ENCODE measurements at regions not wholly inside any gene's neighbourhood (a gene's known extent, or its start where the extent isn't known, plus 50 kb on each side); places are given as distances from the start of the nearest gene placed in this dataset.
"Not testable (repeated sequence)": the region's sequence is repeated elsewhere in the genome, so short reads cannot be mapped to it uniquely, and the experiment has no call there.

- DNase-seq; ATAC-seq (replicated peaks); H3K4me3 Mint-ChIP-seq; H3K27ac Mint-ChIP-seq; H3K9me3 Mint-ChIP-seq; H3K4me1 Mint-ChIP-seq (ENCODE audit: low read depth in 2 of 2); H3K36me3 Mint-ChIP-seq (ENCODE audit: insufficient read depth): not testable (repeated sequence)
- peaks cover 38 to 72% of the 10 kb centered on the region in 2 donors for H3K27me3 Mint-ChIP-seq
Measured at GRCh38 chr13:51170128-51170497, 52.1 kb upstream of the FAM124A start.

- ATAC-seq (replicated peaks); H3K4me1 Mint-ChIP-seq (ENCODE audit: low read depth in 2 of 2); H3K9me3 Mint-ChIP-seq; H3K36me3 Mint-ChIP-seq (ENCODE audit: insufficient read depth); H3K4me3 Mint-ChIP-seq; H3K27ac Mint-ChIP-seq; DNase-seq: not testable (repeated sequence)
- H3K27me3 Mint-ChIP-seq = peaks cover 39 to 72% of the 10 kb centered on the region in 2 donors
Measured at GRCh38 chr13:51169303-51170127, 52.7 kb upstream of the FAM124A start.

GRCh38 chr13:51168623-51169022 is 53.6 kb upstream of the FAM124A start:
- Mint-ChIP-seq H3K27me3 (peaks cover 48 to 70% of the 10 kb centered on the region in 2 donors), H3K4me1 (ENCODE audit: low read depth in 2 of 2) (peaks cover 0 to 3% of the 10 kb centered on the region in 2 donors), H3K27ac (no peak overlapping the region), H3K9me3 (no peaks in the 10 kb centered on the region), H3K36me3 (ENCODE audit: insufficient read depth) (peaks cover 2% of the 10 kb centered on the region), H3K4me3 (no peak overlapping the region)
- no peak for ATAC-seq (replicated peaks)
- DNase-seq = no peak

- H3K4me3 Mint-ChIP-seq = no peak overlapping the region
- H3K27me3 Mint-ChIP-seq = peaks cover 52 to 76% of the 10 kb centered on the region in 2 donors
- ATAC-seq (replicated peaks) (no peak), DNase-seq (no peak)
- peaks cover 0 to 3% of the 10 kb centered on the region in 2 donors for H3K4me1 Mint-ChIP-seq (ENCODE audit: low read depth in 2 of 2)
- H3K36me3 Mint-ChIP-seq (ENCODE audit: insufficient read depth) = peaks cover 2% of the 10 kb centered on the region
- H3K27ac Mint-ChIP-seq = no peak overlapping the region
- no peaks in the 10 kb centered on the region for H3K9me3 Mint-ChIP-seq
Measured at GRCh38 chr13:51167393-51168191, 54.6 kb upstream of the FAM124A start.

- DNase-seq (no peak), ATAC-seq (replicated peaks) (no peak)
- no peak overlapping the region for H3K4me3 Mint-ChIP-seq
- H3K9me3 Mint-ChIP-seq = no peaks in the 10 kb centered on the region
- peaks cover 35 to 61% of the 10 kb centered on the region in 2 donors for H3K27me3 Mint-ChIP-seq
- no peaks in the 10 kb centered on the region for H3K4me1 Mint-ChIP-seq (ENCODE audit: low read depth in 2 of 2)
- H3K36me3 Mint-ChIP-seq (ENCODE audit: insufficient read depth) = no peaks in the 10 kb centered on the region
- no peak overlapping the region for H3K27ac Mint-ChIP-seq
Measured at GRCh38 chr13:51162701-51163100, 51.6 kb upstream of the C13orf42 start.

All from effector memory CD8-positive, alpha-beta T cell (primary cell).